HG02759 (cell line): ENCODE measurements at regions not wholly inside any gene's neighbourhood (a gene's known extent, or its start where the extent isn't known, plus 50 kb on each side); places are given as distances from the start of the nearest gene placed in this dataset.
A peak's percentile ranks its signal among the peaks of the same experiment; 100 is the strongest.
"Not testable (repeated sequence)": the region's sequence is repeated elsewhere in the genome, so short reads cannot be mapped to it uniquely, and the experiment has no call there.

Source experiments
- ATAC-seq: cut with Tn5 transposase; IDR thresholded peaks from one replicate; pipeline ENCODE4 v1.9.1; 2021; ENCODE audit warnings: mild to moderate bottlenecking, moderate library complexity; ENCODE audit not compliant: unreplicated experiment

- ATAC-seq, result no peak
These were observed 63.9 kb downstream of the NFKBIZ start for GRCh38 chr3:101913168-101913567.

DNA sequence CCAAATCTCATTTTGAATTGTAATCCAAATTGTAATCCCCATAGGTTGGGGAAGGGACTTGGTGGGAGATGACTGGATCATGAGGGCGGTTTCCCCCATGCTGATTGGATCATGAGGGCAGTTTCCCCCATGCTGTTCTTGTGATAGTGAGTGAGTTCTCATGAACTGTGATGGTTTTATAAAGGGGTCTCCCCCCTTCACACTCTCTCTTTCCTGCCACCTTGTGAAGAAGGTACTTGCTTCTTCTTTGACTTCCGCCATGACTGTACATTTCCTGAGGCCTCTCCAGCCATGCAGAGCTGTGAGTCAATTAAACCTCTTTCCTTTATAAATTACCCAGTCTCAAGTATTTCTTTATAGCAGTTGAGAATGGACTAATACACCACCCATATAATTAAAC is 68.4 kb downstream of the NFKBIZ start:
- ATAC-seq, result not testable (repeated sequence)

- ATAC-seq, result not testable (repeated sequence)
These were observed 72.9 kb downstream of the NFKBIZ start for GRCh38 chr3:101922151-101922725.

DNA sequence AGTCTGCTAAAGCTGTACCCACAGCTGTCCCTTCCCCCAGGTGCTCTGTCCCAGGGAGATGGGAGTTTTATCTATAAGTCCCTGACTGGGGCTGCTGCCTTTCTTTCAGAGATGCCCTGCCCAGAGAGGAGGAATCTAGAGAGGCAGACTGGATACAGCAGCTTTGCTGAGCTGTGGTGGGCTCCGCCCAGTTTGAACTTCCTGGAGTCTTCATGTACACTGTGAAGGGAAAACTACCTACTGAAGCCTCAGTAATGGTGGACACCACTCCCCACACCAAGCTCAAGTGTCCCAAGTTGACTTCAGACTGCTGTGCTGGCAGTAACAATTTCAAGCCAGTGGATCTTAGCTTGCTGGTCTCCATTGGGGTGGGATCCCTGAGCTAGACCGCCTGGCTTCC is 75.3 kb downstream of the NFKBIZ start:
- not testable (repeated sequence) for ATAC-seq

DNA sequence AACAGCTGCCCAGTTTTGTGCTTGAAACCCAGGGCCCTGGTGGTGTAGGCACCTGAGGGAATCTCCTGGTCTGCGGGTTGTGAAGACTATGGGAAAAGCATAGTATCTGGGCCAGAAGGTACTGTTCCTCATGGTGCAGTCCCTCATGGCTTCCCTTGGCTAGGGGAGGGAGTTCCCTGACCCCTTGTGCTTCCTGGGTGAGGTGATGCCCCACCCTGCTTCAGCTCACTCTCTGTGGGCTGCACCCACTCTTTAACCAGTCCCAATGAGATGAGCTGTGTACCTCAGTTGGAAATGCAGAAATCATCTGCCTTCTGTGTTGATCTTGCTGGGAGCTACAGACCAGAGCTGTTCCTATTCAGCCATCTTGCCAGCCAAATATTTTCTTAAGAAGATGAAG is 75.8 kb downstream of the NFKBIZ start:
- not testable (repeated sequence) for ATAC-seq

DNA sequence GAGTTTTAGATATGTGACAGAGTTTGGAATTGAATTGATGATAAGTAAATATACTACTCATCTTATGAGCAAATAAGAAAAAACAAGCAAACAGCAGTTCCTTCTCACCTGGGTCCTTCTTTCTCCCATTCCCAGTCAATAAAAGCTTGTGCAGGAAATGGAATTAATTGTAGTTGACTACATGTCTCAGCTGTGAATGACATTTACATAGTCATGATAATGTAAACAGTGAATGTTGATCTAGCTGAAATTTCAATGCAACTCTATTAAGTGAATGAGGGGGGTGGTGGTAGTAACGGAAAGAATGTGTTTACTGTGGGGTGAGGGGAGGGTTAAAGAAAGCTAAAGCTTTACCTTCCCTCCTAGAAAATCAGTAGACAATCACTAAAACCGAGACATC is 76.2 kb downstream of the NFKBIZ start:
- ATAC-seq, result no peak

GRCh38 chr3:101926594-101927105 is 77.3 kb downstream of the NFKBIZ start:
- ATAC-seq, result no peak

DNA sequence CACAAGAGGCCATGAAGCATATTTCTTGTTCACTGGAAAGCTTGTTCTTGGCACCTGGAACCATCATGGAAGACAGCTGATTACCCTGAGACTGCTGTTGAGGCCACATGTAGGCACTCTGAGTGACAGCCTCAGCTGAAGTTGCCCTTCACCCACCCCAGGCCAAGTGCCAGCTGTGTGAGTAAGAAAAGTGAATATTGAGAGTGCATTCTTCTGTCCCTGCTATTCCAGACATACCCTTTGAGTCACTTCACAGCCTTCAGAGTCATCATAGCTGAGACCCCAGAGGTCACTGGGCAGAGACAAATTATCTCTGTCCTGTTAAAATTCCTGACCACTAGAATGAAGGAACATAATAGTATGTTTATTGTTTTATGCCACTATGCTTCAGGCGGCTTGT is 79.6 kb downstream of the NFKBIZ start:
- no peak for ATAC-seq

DNA sequence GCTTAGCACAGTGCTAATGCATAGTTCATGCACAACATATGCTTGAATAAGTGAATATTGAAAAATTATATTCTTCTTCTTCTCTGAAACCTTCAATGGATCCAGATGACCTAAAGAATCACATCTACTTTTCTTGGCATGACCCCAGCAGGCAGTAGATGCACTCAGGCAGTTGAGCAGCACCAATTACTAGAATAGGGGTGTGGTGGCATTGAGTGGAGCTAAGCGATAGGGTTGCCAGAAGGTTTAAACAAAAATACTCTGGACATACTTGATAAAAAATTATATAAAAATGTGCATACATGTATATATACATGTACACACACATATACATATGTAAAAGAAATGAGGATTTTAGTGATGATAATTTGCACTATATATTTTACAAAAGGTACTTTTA is 81.8 kb downstream of the NFKBIZ start:
- no peak for ATAC-seq

- no peak for ATAC-seq
These were observed 83.2 kb downstream of the NFKBIZ start for GRCh38 chr3:101932326-101933068.

GRCh38 chr3:101936419-101937356 is 87.4 kb downstream of the NFKBIZ start:
- peak; percentile 89 for ATAC-seq

- peak; percentile 48 for ATAC-seq
These were observed 89.0 kb downstream of the NFKBIZ start for GRCh38 chr3:101938262-101938847.

- no peak for ATAC-seq
These were observed 90.2 kb downstream of the NFKBIZ start for GRCh38 chr3:101939361-101940049.

DNA sequence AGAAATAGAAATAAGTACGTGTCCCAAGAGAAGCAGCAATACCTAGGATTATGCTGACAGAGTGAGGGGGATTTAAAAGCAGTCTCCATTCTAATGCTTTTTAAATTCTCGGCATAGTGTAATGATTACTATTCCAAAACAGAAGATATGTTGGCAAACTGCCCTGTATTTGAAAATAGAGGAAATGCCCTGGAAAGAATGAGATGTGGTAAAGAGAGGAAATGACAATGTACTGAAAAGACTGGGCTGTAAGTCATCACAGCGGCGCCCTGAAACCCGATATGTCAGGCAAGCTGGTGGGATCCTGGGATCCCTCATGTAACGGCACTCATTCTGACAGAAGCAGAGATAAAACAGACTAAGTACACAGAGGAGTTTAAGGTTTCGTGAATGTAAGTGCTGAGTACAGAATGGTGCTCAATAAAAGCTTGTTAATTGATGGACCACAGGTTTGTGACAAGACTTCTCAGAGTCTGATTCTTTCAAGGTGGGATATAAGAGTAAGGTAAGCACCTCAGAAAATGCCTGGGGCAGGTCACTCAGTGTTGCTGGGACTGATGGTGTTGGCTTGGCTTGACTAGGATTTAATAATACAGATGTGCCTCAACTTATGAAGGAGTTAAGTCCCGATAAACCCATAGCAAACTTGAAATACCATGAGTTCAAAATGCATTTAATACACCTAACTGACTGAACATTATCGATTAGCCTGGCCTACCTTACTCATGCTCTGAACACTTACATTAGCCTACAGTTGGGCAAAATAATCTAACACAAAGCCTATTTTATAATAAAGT is 91.4 kb downstream of the NFKBIZ start:
- ATAC-seq, result no peak

DNA sequence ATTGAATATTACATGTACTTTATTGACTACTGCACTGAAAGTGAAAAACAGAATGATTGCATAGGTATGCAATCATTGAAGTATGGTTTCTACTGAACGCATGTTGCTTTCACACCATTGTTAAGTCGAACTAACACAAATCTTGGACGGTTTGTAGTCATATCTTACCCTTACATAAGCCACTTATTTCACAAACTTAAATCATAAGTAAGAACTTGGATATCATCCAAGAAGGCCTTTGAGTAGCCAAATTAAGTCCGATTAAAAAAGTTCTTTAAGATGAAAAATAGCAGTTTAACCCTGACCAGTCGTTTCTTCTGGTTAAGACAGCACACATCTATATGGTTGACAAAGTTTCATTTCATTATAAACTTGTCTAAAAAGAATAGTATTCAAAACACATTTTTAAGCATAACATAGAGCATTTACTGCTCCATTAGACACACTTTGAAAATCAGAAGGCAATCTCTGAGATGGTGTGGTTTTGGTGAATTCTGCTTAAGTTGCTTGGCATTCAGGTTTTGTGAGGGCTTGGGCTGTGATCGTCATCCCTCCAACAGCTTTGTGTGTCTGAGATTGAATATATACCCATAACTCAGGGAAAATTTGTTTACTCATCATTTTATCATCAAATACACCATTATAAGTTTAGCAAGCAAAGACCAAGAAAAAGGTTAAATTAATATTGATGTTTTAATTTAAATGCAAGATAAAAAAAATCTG is 92.2 kb downstream of the NFKBIZ start:
- no peak for ATAC-seq

DNA sequence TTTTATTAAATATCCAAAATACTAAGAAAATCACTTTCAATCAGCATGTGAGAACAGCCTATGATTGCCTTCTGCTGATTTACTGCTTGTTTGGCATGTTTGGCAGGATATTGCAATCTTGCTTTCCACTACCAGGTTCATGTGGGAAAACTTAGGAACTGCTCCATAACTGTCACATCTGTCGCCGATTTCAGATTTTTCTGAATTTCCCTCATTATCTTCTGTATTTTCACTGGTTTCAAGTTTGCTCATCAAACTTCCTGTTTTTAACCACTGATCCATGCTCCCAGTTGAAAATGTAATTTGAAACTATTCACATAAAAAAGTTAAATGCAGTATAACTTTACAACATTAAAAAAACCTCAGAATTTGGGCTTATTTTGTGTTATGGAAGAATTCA is 93.0 kb downstream of the NFKBIZ start:
- no peak for ATAC-seq

DNA sequence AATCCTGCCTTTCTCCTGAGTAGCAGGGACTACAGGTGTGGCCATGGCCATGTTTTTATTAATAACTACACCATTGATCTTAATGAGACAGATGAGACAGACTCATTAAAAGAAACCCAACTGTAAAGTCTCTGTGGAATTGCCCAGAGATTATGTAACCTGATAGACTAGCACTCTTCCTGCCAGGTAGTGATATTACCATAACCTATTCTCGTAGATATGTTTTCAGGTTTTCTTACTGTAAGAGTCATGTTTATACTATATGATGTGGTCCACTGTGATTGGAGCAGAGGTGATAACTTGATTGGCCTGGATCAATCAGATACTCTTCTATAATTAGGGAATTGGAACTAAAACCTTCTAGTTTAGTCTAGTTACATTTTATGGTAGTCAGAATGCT is 93.7 kb downstream of the NFKBIZ start:
- ATAC-seq, result peak; percentile 36

DNA sequence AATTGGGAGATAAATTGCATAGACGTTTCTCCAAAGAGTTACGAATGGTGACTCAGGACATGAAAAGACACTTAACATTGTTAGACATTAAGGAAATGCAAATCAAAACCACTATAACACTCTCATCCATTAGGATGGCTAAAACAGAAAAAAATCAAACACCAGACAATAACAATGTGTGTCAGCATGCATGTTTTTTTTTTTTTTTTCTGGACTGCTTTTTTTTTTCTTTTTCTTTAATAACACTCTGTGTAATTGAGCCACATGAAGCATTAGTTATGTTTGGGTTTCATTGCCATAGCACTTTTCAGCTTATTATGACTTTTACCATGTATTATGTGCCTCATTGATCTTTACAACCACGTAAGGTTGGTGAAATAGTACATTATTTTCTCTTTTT is 95.0 kb downstream of the NFKBIZ start:
- ATAC-seq, result no peak

- no peak for ATAC-seq
These were observed 96.7 kb downstream of the NFKBIZ start for GRCh38 chr3:101945980-101946379.
